GM12878 (cell line): ENCODE measurements at regions not wholly inside any gene's neighbourhood (a gene's known extent, or its start where the extent isn't known, plus 50 kb on each side); places are given as distances from the start of the nearest gene placed in this dataset.

ENCODE experiments used
- ATAC-seq: fragments of 200-7000 bp; cut with Tn5 transposase; 3 replicates; pipeline ENCODE4 v1.9.1; 2020; ENCODE audit warnings: mild to moderate bottlenecking, moderate library complexity
- BruUV-seq: library from RNA; stranded (reverse); fragments of 400-500 nt; replicated peaks from 2 replicates; lab custom pipeline; 2021; lab: Mats Ljungman, UMichigan
- CTCF ChIA-PET: fragments of 300-600 bp; sonication (Branson Sonifier 250); formaldehyde crosslinking; extraction: SDS; loops from one replicate; lab custom pipeline; 2021; ENCODE audit warnings: inconsistent platforms; lab: Yijun Ruan, JAX
- POLR2A ChIA-PET: fragments of 350-600 bp; formaldehyde crosslinking; extraction: SDS; loops from one replicate; lab custom pipeline; 2021; ENCODE audit warnings: inconsistent platforms; lab: Charles Lee
- RAD21 ChIA-PET: fragments of 300-600 bp; sonication (Branson Sonifier 250); formaldehyde crosslinking; loops from one replicate; lab custom pipeline; 2023; ENCODE audit warnings: antibody characterized with exemption; ENCODE audit not compliant: unreplicated experiment; lab: Charles Lee
- SMC1A ChIA-PET: fragments of 300-600 bp; sonication (Branson Sonifier 250); formaldehyde crosslinking; loops from one replicate; lab custom pipeline; 2023; ENCODE audit not compliant: unreplicated experiment, uncharacterized antibody; lab: Charles Lee
- DNase-seq: peaks from one replicate; pipeline ENCODE4 v3.0.0-alpha.2; 2011; ENCODE audit warnings: low read depth, low spot score
- FAIRE-seq: peaks from 3 replicates; lab custom pipeline; 2011; peaks lifted over from hg19 to GRCh38; lab: Jason Lieb, UNC
- H2AFZ ChIP-seq: 2 replicates; pipeline ENCODE4 v1.6.0; 2011; ENCODE audit warnings: low read depth, low read length, control low read depth; ENCODE audit not compliant: control insufficient read depth
- H3K27ac ChIP-seq: 2 replicates; pipeline ENCODE4 v1.5.1; 2011; ENCODE audit warnings: control low read depth; ENCODE audit not compliant: control insufficient read depth, insufficient read depth
- H3K27me3 ChIP-seq, 2 experiments: replicated peaks in 1 of 2; 2 replicates each; pipeline versions ENCODE4 v1.6.0 to v1.6.1; 2011; ENCODE audit warnings: low read length in 1 of 2; ENCODE audit not compliant: control insufficient read depth in 2 of 2, insufficient read depth in 2 of 2
- H3K36me3 ChIP-seq, 2 experiments: 2 replicates each; pipeline ENCODE4 v1.5.1; 2011; ENCODE audit warnings: low read length in 1 of 2; ENCODE audit not compliant: control insufficient read depth in 2 of 2, insufficient read depth in 2 of 2
- H3K4me1 ChIP-seq: 2 replicates; pipeline ENCODE4 v1.6.1; 2011; ENCODE audit warnings: mild to moderate bottlenecking, low read length, moderate library complexity, mixed read lengths; ENCODE audit not compliant: control insufficient read depth, insufficient read depth
- H3K4me2 ChIP-seq: 2 replicates; pipeline ENCODE4 v1.6.0; 2011; ENCODE audit warnings: control low read depth; ENCODE audit not compliant: control insufficient read depth, insufficient read depth
- H3K4me3 ChIP-seq: fragments of 200-600 bp; sonication (generic); 2 replicates; pipeline ENCODE4 v1.5.1; 2016
- H3K79me2 ChIP-seq: 2 replicates; pipeline ENCODE4 v1.6.0; 2011; ENCODE audit warnings: low read length; ENCODE audit not compliant: control insufficient read depth, insufficient read depth
- H3K9ac ChIP-seq: 2 replicates; pipeline ENCODE4 v1.8.0; 2011; ENCODE audit warnings: low read length, control low read depth, mixed read lengths; ENCODE audit not compliant: control insufficient read depth, insufficient read depth
- H3K9me3 ChIP-seq: replicated peaks from 3 replicates; pipeline ENCODE4 v1.5.1; 2011; ENCODE audit warnings: mild to moderate bottlenecking, low read length; ENCODE audit not compliant: control insufficient read depth, insufficient read depth
- H4K20me1 ChIP-seq: 2 replicates; pipeline ENCODE4 v1.6.0; 2011; ENCODE audit not compliant: control insufficient read depth, insufficient read depth
- ASH2L ChIP-seq: fragments of 300-600, 200-600 bp; sonication (generic); IDR thresholded peaks from 2 replicates; pipeline ENCODE4 v1.6.1; 2017; ENCODE audit warnings: low read depth, mild to moderate bottlenecking, borderline replicate concordance
- CBX3 ChIP-seq: fragments of 200-600 bp; sonication (generic); IDR thresholded peaks from 2 replicates; pipeline ENCODE4 v1.6.1; 2016; ENCODE audit warnings: low read depth, borderline replicate concordance
- ETV6 ChIP-seq, 2 experiments: fragments of 450-650 bp in 1 of 2; IDR thresholded peaks in 1 of 2; conservative IDR thresholded peaks in 1 of 2; 2 replicates each; pipeline ENCODE4 v1.6.1; 2014; ENCODE audit warnings: antibody characterized with exemption in 1 of 2, borderline replicate concordance in 1 of 2, low read depth in 1 of 2, mild to moderate bottlenecking in 1 of 2, moderate library complexity in 1 of 2
- JUND ChIP-seq: IDR thresholded peaks from 2 replicates; pipeline ENCODE4 v1.6.1; 2012; ENCODE audit warnings: low read depth, mild to moderate bottlenecking, low read length, improper control_type of control experiment, moderate library complexity
- LARP7 ChIP-seq: fragments of 450-650 bp; IDR thresholded peaks from 2 replicates; pipeline ENCODE4 v1.6.1; 2017; ENCODE audit warnings: mild to moderate bottlenecking
- MYB ChIP-seq: fragments of 150-350 bp; IDR thresholded peaks from 2 replicates; pipeline ENCODE4 v1.6.1; 2014; ENCODE audit warnings: mild to moderate bottlenecking, low read depth, low read length, borderline replicate concordance
- NR2C2 ChIP-seq: IDR thresholded peaks from 2 replicates; pipeline ENCODE4 v1.6.1; 2011; ENCODE audit warnings: borderline replicate concordance, low read depth; ENCODE audit not compliant: control insufficient read depth, insufficient read length
- POLR2A ChIP-seq: IDR thresholded peaks from 2 replicates; pipeline ENCODE4 v1.6.1; 2011; ENCODE audit warnings: low read depth, mild to moderate bottlenecking, low read length
- SMARCA5 ChIP-seq: fragments of 450-650 bp; IDR thresholded peaks from 2 replicates; pipeline ENCODE4 v1.6.1; 2017; ENCODE audit warnings: mild to moderate bottlenecking
- SP1 ChIP-seq: IDR thresholded peaks from one replicate; pipeline ENCODE4 v1.6.1; 2011; ENCODE audit warnings: low read depth, low read length
- YY1 ChIP-seq: IDR thresholded peaks from 2 replicates; pipeline ENCODE4 v1.6.1; 2011; ENCODE audit warnings: low read depth, mild to moderate bottlenecking, low read length
- WGBS: methylation state at CpG from one replicate; pipeline ENCODE4 v1.1.6; 2016; ENCODE audit warnings: low lambda C conversion rate; ENCODE audit not compliant: insufficient replicate concordance, insufficient coverage; ENCODE audit errors: missing lambda C conversion rate; 5-methylcytosine and 5-hydroxymethylcytosine counted together
- in situ Hi-C: fragments of 300-500 bp; cut with MboI; formaldehyde crosslinking; loops from 9 replicates; pipeline ENCODE4 v1.14.3; 2018; ENCODE audit warnings: mixed read lengths
- intact Hi-C: fragments of 100-400 bp; cut with micrococcal nuclease; formaldehyde crosslinking; loops from one replicate; pipeline ENCODE4 v1.14.2; 2022; ENCODE audit not compliant: unreplicated experiment
- TF ChIP-seq, protein P1 (sequence below): fragments of 450-650 bp; IDR thresholded peaks from 2 replicates; pipeline ENCODE4 v1.6.1; 2017; ENCODE audit warnings: mild to moderate bottlenecking, low read depth, inconsistent platforms; ENCODE audit not compliant: poor library complexity, severe bottlenecking
- TF ChIP-seq, protein P2 (sequence below): IDR thresholded peaks from 2 replicates; pipeline ENCODE4 v1.6.1; 2011; ENCODE audit warnings: borderline replicate concordance, low read depth, mild to moderate bottlenecking, moderate library complexity, mixed read lengths, low read length; ENCODE audit not compliant: insufficient read depth; ENCODE audit errors: extremely low read length
- TF ChIP-seq, protein P3 (sequence below), 3 experiments: IDR thresholded peaks in 2 of 3; conservative IDR thresholded peaks in 1 of 3; 2 replicates each; pipeline ENCODE4 v1.5.1; 2011; ENCODE audit warnings: low read depth in 3 of 3, low read length in 3 of 3, mild to moderate bottlenecking in 3 of 3, control low read depth in 2 of 3, moderate library complexity in 2 of 3, inconsistent platforms in 1 of 3, mixed read lengths in 1 of 3; ENCODE audit not compliant: control insufficient read depth in 2 of 3, insufficient read depth in 1 of 3; ENCODE audit errors: extremely low read depth in 1 of 3
- TF ChIP-seq, protein P4 (sequence below): fragments of 450-650 bp; IDR thresholded peaks from 2 replicates; pipeline ENCODE4 v1.6.1; 2017; ENCODE audit warnings: mild to moderate bottlenecking, moderate library complexity

DNA sequence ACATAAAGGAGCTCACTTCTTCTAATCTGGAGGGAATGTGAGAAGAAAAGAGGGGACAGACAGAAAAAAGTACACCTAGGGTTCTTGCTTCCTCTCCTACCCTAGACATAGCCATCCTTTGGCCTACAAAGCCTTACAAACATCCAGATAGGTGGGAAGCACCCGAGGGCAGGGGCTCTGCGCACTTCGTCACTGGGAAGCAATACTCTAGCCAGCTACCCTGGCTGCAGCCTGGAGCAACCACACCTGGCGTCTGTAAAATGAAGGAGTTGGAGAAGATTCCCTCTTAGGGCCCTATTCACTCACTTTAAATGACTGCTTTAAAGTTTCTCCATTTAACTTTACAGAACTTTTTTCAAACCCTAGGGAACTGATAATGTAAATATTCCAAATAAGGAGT lies 65.7 kb upstream of the NOCT start (continued):
- TF ChIP-seq LARP7 (no peak), JUND (no peak)

DNA sequence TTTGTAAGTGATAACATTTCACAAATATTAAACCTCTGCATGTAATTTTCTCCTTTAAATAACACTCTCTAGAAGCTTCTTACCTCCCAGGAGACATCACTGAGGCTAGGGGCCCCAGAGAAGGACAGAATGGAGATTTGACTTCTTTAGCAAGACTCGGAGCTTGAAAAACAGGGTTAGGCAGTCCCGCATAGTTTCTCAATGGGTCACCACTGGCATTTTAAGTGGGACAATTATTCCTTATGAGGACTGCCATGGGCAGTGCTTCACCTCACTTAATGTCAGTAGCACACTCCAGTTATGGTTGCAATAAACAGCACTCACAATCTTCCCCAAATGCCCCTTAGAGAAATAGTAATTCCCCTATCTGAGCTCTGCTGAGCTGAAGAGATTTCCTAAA lies 66.7 kb upstream of the NOCT start:
- ATAC-seq (no peak), FAIRE-seq (no peak), DNase-seq (no peak)
- Histone ChIP-seq H2AFZ (no peak overlapping the region), H3K4me2 (no peak overlapping the region), H3K79me2 (no peaks in the 10 kb centered on the region), H3K9ac (no peak overlapping the region), H3K4me1 (no peaks in the 10 kb centered on the region), H3K36me3 (no peaks in the 10 kb centered on the region), H3K9me3 (no peaks in the 10 kb centered on the region), H4K20me1 (no peaks in the 10 kb centered on the region), H3K4me3 (no peak overlapping the region), H3K27ac (no peak overlapping the region), H3K27me3 (no peaks in the 10 kb centered on the region)
- POLR2A ChIA-PET: no interaction called here
- intact Hi-C loops (no loop called here), in situ Hi-C loops (no loop called here)
- BruUV-seq: no TSS peak
- RAD21 ChIA-PET: no interaction called here
- WGBS: 78% methylated on average over 2 of the region's 2 CpGs
- SMC1A ChIA-PET: interaction anchor here (3.9 kb wide), 1 partner anchor 11 kb away, joined by 13 read pairs; no protein-coding TSS in a partner anchor
- CTCF ChIA-PET: interaction anchor here (1.3 kb wide), 1 partner anchor 9 kb away, joined by 3 read pairs; no protein-coding TSS in a partner anchor
- TF ChIP-seq POLR2A: no peak
- TF ChIP-seq ASH2L: no peak
- no peak for TF ChIP-seq CBX3
- TF ChIP-seq, protein P1, sequence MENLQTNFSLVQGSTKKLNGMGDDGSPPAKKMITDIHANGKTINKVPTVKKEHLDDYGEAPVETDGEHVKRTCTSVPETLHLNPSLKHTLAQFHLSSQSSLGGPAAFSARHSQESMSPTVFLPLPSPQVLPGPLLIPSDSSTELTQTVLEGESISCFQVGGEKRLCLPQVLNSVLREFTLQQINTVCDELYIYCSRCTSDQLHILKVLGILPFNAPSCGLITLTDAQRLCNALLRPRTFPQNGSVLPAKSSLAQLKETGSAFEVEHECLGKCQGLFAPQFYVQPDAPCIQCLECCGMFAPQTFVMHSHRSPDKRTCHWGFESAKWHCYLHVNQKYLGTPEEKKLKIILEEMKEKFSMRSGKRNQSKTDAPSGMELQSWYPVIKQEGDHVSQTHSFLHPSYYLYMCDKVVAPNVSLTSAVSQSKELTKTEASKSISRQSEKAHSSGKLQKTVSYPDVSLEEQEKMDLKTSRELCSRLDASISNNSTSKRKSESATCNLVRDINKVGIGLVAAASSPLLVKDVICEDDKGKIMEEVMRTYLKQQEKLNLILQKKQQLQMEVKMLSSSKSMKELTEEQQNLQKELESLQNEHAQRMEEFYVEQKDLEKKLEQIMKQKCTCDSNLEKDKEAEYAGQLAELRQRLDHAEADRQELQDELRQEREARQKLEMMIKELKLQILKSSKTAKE: no peak
- no peak for TF ChIP-seq YY1
- no peak for TF ChIP-seq ETV6 (conservative IDR thresholded peaks at IDR 0.05 in 1 of 2, IDR thresholded peaks at IDR 0.05 in 1 of 2; ENCODE audit: borderline replicate concordance in 1 of 2, low read depth in 1 of 2)
- no peak for TF ChIP-seq MYB
- no peak for TF ChIP-seq NR2C2
- TF ChIP-seq, protein P2, sequence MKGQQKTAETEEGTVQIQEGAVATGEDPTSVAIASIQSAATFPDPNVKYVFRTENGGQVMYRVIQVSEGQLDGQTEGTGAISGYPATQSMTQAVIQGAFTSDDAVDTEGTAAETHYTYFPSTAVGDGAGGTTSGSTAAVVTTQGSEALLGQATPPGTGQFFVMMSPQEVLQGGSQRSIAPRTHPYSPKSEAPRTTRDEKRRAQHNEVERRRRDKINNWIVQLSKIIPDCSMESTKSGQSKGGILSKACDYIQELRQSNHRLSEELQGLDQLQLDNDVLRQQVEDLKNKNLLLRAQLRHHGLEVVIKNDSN: no peak
- TF ChIP-seq, protein P3, sequence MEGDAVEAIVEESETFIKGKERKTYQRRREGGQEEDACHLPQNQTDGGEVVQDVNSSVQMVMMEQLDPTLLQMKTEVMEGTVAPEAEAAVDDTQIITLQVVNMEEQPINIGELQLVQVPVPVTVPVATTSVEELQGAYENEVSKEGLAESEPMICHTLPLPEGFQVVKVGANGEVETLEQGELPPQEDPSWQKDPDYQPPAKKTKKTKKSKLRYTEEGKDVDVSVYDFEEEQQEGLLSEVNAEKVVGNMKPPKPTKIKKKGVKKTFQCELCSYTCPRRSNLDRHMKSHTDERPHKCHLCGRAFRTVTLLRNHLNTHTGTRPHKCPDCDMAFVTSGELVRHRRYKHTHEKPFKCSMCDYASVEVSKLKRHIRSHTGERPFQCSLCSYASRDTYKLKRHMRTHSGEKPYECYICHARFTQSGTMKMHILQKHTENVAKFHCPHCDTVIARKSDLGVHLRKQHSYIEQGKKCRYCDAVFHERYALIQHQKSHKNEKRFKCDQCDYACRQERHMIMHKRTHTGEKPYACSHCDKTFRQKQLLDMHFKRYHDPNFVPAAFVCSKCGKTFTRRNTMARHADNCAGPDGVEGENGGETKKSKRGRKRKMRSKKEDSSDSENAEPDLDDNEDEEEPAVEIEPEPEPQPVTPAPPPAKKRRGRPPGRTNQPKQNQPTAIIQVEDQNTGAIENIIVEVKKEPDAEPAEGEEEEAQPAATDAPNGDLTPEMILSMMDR (IDR thresholded peaks at IDR 0.05 in 2 of 3, conservative IDR thresholded peaks at IDR 0.05 in 1 of 3; ENCODE audit: control insufficient read depth in 2 of 3, extremely low read depth in 1 of 3, insufficient read depth in 1 of 3, low read depth in 3 of 3, low read length in 3 of 3): no peak
- no peak for TF ChIP-seq SP1
- TF ChIP-seq SMARCA5: no peak
- TF ChIP-seq, protein P4, sequence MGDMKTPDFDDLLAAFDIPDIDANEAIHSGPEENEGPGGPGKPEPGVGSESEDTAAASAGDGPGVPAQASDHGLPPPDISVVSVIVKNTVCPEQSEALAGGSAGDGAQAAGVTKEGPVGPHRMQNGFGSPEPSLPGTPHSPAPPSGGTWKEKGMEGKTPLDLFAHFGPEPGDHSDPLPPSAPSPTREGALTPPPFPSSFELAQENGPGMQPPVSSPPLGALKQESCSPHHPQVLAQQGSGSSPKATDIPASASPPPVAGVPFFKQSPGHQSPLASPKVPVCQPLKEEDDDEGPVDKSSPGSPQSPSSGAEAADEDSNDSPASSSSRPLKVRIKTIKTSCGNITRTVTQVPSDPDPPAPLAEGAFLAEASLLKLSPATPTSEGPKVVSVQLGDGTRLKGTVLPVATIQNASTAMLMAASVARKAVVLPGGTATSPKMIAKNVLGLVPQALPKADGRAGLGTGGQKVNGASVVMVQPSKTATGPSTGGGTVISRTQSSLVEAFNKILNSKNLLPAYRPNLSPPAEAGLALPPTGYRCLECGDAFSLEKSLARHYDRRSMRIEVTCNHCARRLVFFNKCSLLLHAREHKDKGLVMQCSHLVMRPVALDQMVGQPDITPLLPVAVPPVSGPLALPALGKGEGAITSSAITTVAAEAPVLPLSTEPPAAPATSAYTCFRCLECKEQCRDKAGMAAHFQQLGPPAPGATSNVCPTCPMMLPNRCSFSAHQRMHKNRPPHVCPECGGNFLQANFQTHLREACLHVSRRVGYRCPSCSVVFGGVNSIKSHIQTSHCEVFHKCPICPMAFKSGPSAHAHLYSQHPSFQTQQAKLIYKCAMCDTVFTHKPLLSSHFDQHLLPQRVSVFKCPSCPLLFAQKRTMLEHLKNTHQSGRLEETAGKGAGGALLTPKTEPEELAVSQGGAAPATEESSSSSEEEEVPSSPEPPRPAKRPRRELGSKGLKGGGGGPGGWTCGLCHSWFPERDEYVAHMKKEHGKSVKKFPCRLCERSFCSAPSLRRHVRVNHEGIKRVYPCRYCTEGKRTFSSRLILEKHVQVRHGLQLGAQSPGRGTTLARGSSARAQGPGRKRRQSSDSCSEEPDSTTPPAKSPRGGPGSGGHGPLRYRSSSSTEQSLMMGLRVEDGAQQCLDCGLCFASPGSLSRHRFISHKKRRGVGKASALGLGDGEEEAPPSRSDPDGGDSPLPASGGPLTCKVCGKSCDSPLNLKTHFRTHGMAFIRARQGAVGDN: no peak
